Left lung (tissue), 4 donors: ENCODE measurements at regions not wholly inside any gene's neighbourhood (a gene's known extent, or its start where the extent isn't known, plus 50 kb on each side); places are given as distances from the start of the nearest gene placed in this dataset.

Experiments used
- ATAC-seq: fragments of 200-7000 bp; cut with Tn5 transposase; one replicate; pipeline ENCODE4 v1.9.1; 2020; ENCODE audit warnings: moderate library complexity
- DNase-seq, 4 donors: peaks; one replicate each; pipeline ENCODE4 v3.0.0-alpha.2; 2013 to 2020
- H3K27ac ChIP-seq, 2 donors: fragments of 200-600 bp; sonication (generic) in 1 of 2; one replicate each; pipeline versions ENCODE4 v1.5.0 to v1.8.0; 2020 to 2021
- H3K27me3 ChIP-seq, 2 donors: fragments of 200-600 bp; sonication (generic) in 1 of 2; one replicate each; pipeline versions ENCODE4 v1.5.0 to v1.8.0; 2020 to 2021
- H3K36me3 ChIP-seq, 2 donors: fragments of 200-600 bp; sonication (generic) in 1 of 2; one replicate each; pipeline versions ENCODE4 v1.5.0 to v1.8.0; 2020 to 2021
- H3K4me1 ChIP-seq, 2 donors: fragments of 200-600 bp; one replicate each; pipeline ENCODE4 v1.8.0; 2021
- H3K4me3 ChIP-seq, 2 donors: fragments of 200-600 bp; sonication (generic) in 1 of 2; one replicate each; pipeline versions ENCODE4 v1.5.0 to v1.8.0; 2020 to 2021; ENCODE audit warnings: mild to moderate bottlenecking in 1 of 2
- H3K9me3 ChIP-seq, 2 donors: fragments of 200-600 bp; sonication (generic) in 1 of 2; one replicate each; pipeline versions ENCODE4 v1.5.0 to v1.8.0; 2020 to 2021
- CTCF ChIP-seq, 2 donors: fragments of 200-600 bp; sonication (generic) in 1 of 2; IDR thresholded peaks; one replicate each; pipeline versions ENCODE4 v1.5.0 to v1.8.0; 2021; ENCODE audit warnings: antibody characterized with exemption in 2 of 2
- intact Hi-C, 2 donors: fragments of 100-400 bp; cut with DNase I; formaldehyde crosslinking; loops; one replicate each; pipeline versions ENCODE4 v1.11.2 to v1.14.2; 2022
- donor health status: DM: no; HTN: yes; CAD: no.
- donor health status: DM: no; HTN: no; CAD: no.

DNA sequence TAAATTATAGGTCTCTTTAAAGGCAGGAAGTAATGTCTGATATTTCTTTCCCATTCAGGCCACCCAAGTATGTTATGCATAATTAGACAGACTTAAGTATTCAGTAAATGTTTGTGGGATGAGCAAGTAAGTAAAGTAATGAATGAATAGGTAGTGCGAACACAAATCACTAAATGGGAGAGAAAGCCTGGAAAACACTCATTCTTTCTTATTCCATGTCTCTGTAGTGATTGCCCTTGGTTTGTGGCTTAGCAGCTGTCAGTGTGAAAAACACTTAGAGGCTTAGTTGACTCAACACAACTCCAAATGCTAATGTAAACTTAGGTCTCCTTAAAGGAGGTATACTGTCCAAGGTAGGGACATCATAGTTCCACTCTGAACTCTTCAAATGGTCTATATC, 182.5 kb downstream of the ZC3H11B start:
- intact Hi-C loops: no loop called here
- no peak overlapping the region for H3K27ac ChIP-seq

DNA sequence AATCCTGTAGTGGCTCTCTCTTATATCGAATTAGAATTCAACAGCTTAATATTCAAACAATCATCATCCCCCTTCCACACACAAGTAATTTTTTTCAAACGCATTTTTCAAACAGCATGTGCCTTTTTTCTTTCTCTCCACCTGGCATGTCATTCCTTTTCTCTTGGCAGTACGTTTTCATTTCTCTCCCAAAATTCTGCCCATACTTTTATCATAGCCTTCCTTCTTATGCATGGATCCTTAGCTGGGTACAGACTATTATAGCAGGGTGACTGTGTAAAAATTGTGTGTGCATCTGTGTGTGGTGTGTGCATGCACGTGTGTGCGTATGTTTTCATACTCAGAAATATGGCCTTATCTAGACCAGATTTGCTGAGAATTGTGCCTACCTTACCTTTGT, 184.3 kb downstream of the ZC3H11B start:
- Histone ChIP-seq H3K9me3 (no peaks in the 10 kb centered on the region), H3K27ac (no peak overlapping the region)
- intact Hi-C loops: no loop called here

More for the DNA sequence above, 182.5 kb downstream of the ZC3H11B start:
- DNase-seq (no peak), ATAC-seq (no peak)
- Histone ChIP-seq H3K4me1 (no peaks in the 10 kb centered on the region), H3K27me3 (no peaks in the 10 kb centered on the region), H3K9me3 (no peaks in the 10 kb centered on the region), H3K4me3 (no peak overlapping the region), H3K36me3 (no peaks in the 10 kb centered on the region)
- TF ChIP-seq CTCF (IDR thresholded peaks at IDR 0.05): no peak

DNA sequence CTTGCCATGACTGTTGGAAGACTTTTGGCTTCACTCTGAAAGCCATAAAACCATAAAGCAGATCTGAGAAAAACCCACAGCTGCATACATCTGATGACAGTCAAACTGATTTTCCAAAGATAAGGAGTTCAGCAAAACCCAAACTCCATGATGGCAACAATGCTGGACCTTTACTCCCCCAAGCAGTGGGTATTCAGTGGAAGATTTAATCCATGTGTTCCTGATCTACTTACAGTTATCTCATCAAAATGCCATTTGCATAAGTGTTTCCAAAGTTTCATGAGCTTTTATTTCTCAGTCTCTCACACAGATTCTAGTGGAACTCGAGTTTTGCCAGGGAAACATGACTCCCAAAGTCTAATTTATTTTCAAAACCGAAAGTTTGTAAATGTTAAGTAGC, 184.9 kb downstream of the ZC3H11B start:
- no peaks in the 10 kb centered on the region for H3K4me1 ChIP-seq
- H3K9me3 ChIP-seq: no peaks in the 10 kb centered on the region
- ATAC-seq (peak; percentile 33), DNase-seq (peak in 1 of 4 donors; percentile 31)
- H3K4me3 ChIP-seq: no peak overlapping the region
- no peak for TF ChIP-seq CTCF (IDR thresholded peaks at IDR 0.05)
- no peaks in the 10 kb centered on the region for H3K36me3 ChIP-seq
- H3K27ac ChIP-seq: peak overlapping the region in 1 of 2 donors; percentile 22
- intact Hi-C loops: no loop called here
- no peaks in the 10 kb centered on the region for H3K27me3 ChIP-seq

More for the DNA sequence above, 184.3 kb downstream of the ZC3H11B start:
- TF ChIP-seq CTCF (IDR thresholded peaks at IDR 0.05): no peak
- no peak overlapping the region for H3K4me3 ChIP-seq
- H3K27me3 ChIP-seq: no peaks in the 10 kb centered on the region
- H3K36me3 ChIP-seq: no peaks in the 10 kb centered on the region
- ATAC-seq (no peak), DNase-seq (no peak)
- H3K4me1 ChIP-seq: no peaks in the 10 kb centered on the region

DNA sequence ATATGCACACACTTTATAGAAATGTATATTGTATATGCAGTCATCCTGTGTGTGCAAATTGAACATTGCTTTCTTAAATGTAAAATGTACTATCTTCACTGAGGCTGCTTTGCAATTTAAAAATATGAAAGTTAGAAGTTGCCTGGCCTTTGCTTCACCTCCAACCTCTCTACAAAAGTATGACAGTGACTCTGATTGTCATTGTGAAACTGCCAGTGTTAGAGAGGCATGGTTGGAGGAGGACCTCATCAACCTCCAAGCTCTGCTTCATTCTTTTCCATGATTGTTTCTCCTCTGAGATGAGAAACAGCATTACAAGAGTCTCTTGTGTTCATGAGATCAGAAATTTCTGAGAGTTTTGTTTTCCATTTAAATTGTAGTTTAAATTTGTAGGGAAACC, 185.5 kb downstream of the ZC3H11B start:
- intact Hi-C loops: no loop called here
- no peak for ATAC-seq
- Histone ChIP-seq H3K27me3 (no peaks in the 10 kb centered on the region), H3K27ac (no peak overlapping the region), H3K36me3 (no peaks in the 10 kb centered on the region), H3K4me1 (no peaks in the 10 kb centered on the region), H3K9me3 (no peaks in the 10 kb centered on the region), H3K4me3 (no peak overlapping the region)
- no peak for TF ChIP-seq CTCF (IDR thresholded peaks at IDR 0.05)
- DNase-seq: no peak

DNA sequence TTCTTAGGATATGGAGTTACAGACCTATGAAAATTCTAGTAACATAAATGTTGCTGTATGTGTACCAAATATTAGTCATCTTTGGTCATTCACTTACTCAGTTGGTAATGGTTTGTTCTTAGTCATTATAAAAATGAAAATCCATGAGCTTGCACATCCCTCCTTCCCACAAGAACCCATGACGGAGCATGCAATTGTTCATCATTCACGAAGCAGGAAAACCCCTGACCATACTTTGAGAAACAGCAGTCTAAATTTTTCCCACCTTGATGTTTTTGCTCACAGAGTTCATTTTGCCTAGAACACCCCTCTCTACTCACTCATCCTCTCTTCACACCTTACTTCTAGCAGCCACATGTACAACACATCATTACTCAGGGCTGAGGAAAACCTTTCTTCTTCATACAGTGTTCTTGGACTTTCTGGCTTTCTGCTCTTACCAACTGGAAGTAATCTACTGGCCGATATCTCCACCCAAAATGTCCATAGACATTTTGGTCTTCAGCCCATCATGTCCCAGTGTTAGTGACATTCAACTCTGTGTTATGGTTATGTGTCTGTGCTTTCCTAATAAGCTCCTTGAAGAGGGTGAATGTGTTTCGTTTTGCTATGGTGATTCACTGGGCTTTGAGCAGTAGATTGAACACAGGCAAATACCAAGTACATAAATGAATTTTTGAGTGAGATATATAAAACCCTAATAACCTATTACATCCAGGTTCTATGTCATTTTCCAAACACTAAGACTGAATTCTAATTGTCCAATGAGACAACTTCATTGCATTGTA, 189.9 kb downstream of the ZC3H11B start:
- no peak for TF ChIP-seq CTCF (IDR thresholded peaks at IDR 0.05)
- no peaks in the 10 kb centered on the region for H3K36me3 ChIP-seq
- ATAC-seq: no peak
- H3K27ac ChIP-seq: no peak overlapping the region
- intact Hi-C loops: no loop called here
- no peaks in the 10 kb centered on the region for H3K4me1 ChIP-seq
- DNase-seq: no peak
- H3K27me3 ChIP-seq: no peaks in the 10 kb centered on the region
- H3K4me3 ChIP-seq: no peak overlapping the region
- no peaks in the 10 kb centered on the region for H3K9me3 ChIP-seq
